OCI-LY1 (cell line): ENCODE measurements at regions not wholly inside any gene's neighbourhood (a gene's known extent, or its start where the extent isn't known, plus 50 kb on each side); places are given as distances from the start of the nearest gene placed in this dataset.

Experiments used
- H2AFZ ChIP-seq: fragments of 200-600 bp; sonication (generic), shearing (Covaris generic); 2 replicates; pipeline ENCODE4 v1.6.0; 2014; ENCODE audit warnings: antibody characterized with exemption, mild to moderate bottlenecking, low read length
- H3F3A ChIP-seq: fragments of 200-600 bp; sonication (generic), shearing (Covaris generic); 2 replicates; pipeline ENCODE4 v1.6.0; 2014; ENCODE audit warnings: mild to moderate bottlenecking, antibody characterized with exemption, low read length, moderate library complexity; ENCODE audit not compliant: insufficient read depth
- H3K27ac ChIP-seq: fragments of 200-600 bp; sonication (generic); 2 replicates; pipeline ENCODE4 v1.5.1; 2014; ENCODE audit warnings: low read length, mixed run types, mild to moderate bottlenecking, low read depth; ENCODE audit not compliant: poor library complexity, severe bottlenecking
- H3K27me3 ChIP-seq: fragments of 200-600 bp; sonication (generic); 2 replicates; pipeline ENCODE4 v1.6.0; 2014; ENCODE audit warnings: antibody characterized with exemption, mild to moderate bottlenecking, low read length, moderate library complexity; ENCODE audit not compliant: insufficient read depth
- H3K36me3 ChIP-seq: fragments of 200-600 bp; sonication (generic); 2 replicates; pipeline ENCODE4 v1.6.1; 2014; ENCODE audit warnings: mild to moderate bottlenecking, antibody characterized with exemption, low read length, moderate library complexity, mixed read lengths; ENCODE audit not compliant: insufficient read depth
- H3K4me1 ChIP-seq: fragments of 200-600 bp; sonication (generic); 2 replicates; pipeline ENCODE4 v1.5.1; 2014; ENCODE audit warnings: mild to moderate bottlenecking, low read length, moderate library complexity; ENCODE audit not compliant: insufficient read depth, severe bottlenecking
- H3K4me2 ChIP-seq: fragments of 200-600 bp; sonication (generic), shearing (Covaris generic); 2 replicates; pipeline ENCODE4 v1.6.1; 2014; ENCODE audit warnings: low read length
- H3K4me3 ChIP-seq: fragments of 200-600 bp; sonication (generic); 2 replicates; pipeline ENCODE4 v1.5.1; 2014; ENCODE audit warnings: low read length, low read depth, mild to moderate bottlenecking, mixed read lengths; ENCODE audit not compliant: poor library complexity, severe bottlenecking
- H3K79me2 ChIP-seq: fragments of 200-600 bp; shearing (Covaris generic); 2 replicates; pipeline ENCODE4 v1.6.1; 2016; ENCODE audit warnings: mixed run types, low read length, mixed read lengths; ENCODE audit not compliant: insufficient read depth
- H3K9ac ChIP-seq: fragments of 200-600 bp; sonication (generic), shearing (Covaris generic); 2 replicates; pipeline ENCODE4 v1.6.1; 2014; ENCODE audit warnings: mild to moderate bottlenecking, low read length, mixed read lengths
- H3K9me2 ChIP-seq: fragments of 200-600 bp; sonication (generic), shearing (Covaris generic); 2 replicates; pipeline ENCODE4 v1.6.1; 2014; ENCODE audit warnings: low read depth, mild to moderate bottlenecking, low read length, mixed read lengths
- H3K9me3 ChIP-seq: fragments of 200-600 bp; shearing (Covaris generic); 2 replicates; pipeline ENCODE4 v1.6.1; 2014; ENCODE audit warnings: low read length, mixed read lengths
- H4K20me1 ChIP-seq: fragments of 200-600 bp; sonication (generic), shearing (Covaris generic); 2 replicates; pipeline ENCODE4 v1.6.0; 2016; ENCODE audit warnings: mild to moderate bottlenecking, low read length; ENCODE audit not compliant: insufficient read depth
- EZH2 ChIP-seq: fragments of 200-600 bp; sonication (generic), shearing (Covaris generic); IDR thresholded peaks from 2 replicates; pipeline ENCODE4 v1.8.0; 2017; ENCODE audit warnings: borderline replicate concordance, mixed run types, mild to moderate bottlenecking, antibody characterized with exemption, low read length, moderate library complexity, mixed read lengths
- TF ChIP-seq, protein P1 (sequence below): fragments of 200-600 bp; sonication (generic), shearing (Covaris generic); IDR thresholded peaks from 2 replicates; pipeline ENCODE4 v1.5.1; 2017; ENCODE audit warnings: mild to moderate bottlenecking, antibody characterized with exemption, low read length, moderate library complexity, mixed read lengths

DNA sequence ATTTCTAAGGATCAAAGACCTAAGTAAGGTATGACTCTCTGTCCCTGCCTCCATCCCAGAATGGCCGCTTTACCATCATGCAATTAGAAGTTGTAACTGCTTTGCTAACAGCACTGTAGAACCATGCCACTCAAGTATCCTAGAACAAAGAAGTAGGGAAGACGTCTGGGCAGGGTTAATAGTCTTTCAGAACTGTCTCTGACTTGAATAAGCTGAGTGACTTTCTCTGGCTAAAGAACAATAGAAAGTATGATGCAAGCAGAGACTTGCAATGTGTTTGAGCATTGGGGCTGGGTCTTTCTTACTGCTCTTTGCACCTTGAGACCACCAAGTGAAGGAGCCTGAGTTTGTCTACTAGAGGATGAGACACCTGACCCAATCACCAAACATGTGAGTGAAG lies 279.6 kb upstream of the JAG1 start:
- Histone ChIP-seq H3K36me3 (no peaks in the 10 kb centered on the region), H3K4me3 (no peak overlapping the region), H3K27me3 (no peaks in the 10 kb centered on the region), H3K79me2 (no peaks in the 10 kb centered on the region), H3K9me2 (no peaks in the 10 kb centered on the region), H3K9me3 (no peaks in the 10 kb centered on the region), H3K27ac (no peak overlapping the region), H3K4me2 (no peak overlapping the region), H3K4me1 (no peaks in the 10 kb centered on the region), H2AFZ (no peak overlapping the region), H3F3A (no peaks in the 10 kb centered on the region), H3K9ac (no peak overlapping the region), H4K20me1 (no peaks in the 10 kb centered on the region)
- no peak for TF ChIP-seq EZH2
- TF ChIP-seq, protein P1, sequence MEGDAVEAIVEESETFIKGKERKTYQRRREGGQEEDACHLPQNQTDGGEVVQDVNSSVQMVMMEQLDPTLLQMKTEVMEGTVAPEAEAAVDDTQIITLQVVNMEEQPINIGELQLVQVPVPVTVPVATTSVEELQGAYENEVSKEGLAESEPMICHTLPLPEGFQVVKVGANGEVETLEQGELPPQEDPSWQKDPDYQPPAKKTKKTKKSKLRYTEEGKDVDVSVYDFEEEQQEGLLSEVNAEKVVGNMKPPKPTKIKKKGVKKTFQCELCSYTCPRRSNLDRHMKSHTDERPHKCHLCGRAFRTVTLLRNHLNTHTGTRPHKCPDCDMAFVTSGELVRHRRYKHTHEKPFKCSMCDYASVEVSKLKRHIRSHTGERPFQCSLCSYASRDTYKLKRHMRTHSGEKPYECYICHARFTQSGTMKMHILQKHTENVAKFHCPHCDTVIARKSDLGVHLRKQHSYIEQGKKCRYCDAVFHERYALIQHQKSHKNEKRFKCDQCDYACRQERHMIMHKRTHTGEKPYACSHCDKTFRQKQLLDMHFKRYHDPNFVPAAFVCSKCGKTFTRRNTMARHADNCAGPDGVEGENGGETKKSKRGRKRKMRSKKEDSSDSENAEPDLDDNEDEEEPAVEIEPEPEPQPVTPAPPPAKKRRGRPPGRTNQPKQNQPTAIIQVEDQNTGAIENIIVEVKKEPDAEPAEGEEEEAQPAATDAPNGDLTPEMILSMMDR, result no peak

DNA sequence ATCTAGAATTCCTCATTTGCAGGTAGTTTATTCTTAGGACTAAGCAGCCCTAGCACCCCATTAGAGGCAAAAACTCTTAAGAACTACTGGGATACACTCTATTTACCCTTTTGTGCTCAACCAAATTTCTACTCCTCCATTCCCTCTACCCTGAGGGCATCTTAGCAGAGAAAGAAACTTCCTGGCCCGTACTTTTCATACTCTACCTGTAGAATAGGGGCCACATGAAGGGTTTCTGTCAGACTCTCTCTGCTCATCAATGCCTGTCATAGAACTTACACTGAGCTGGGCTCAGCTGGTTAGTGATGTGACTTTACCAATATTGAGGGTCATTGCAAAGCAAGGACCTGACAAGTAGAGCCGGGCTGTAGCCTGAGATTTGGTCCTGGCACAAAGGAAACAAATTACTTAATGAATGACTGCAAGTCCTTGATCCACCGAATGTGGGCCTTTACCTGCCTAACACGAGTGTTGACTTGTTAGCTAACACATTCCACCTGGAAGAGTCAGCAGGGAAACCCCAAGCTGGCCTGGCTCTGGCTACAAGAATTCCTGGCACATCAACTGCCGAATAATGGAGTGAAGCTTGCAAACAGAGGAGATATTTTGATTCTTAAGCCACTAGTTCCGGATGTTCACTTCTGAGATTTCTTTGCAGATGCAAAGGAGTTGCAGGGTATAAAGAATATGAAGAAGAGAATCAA lies 280.5 kb upstream of the JAG1 start:
- Histone ChIP-seq H3K27me3 (no peaks in the 10 kb centered on the region), H2AFZ (no peak overlapping the region), H3K4me3 (no peak overlapping the region), H3F3A (no peaks in the 10 kb centered on the region), H3K9me2 (no peaks in the 10 kb centered on the region), H4K20me1 (no peaks in the 10 kb centered on the region), H3K9me3 (no peaks in the 10 kb centered on the region), H3K4me2 (no peak overlapping the region), H3K27ac (no peak overlapping the region), H3K79me2 (no peaks in the 10 kb centered on the region), H3K9ac (no peak overlapping the region), H3K36me3 (no peaks in the 10 kb centered on the region), H3K4me1 (no peaks in the 10 kb centered on the region)
- TF ChIP-seq, protein P1, result no peak
- no peak for TF ChIP-seq EZH2

DNA sequence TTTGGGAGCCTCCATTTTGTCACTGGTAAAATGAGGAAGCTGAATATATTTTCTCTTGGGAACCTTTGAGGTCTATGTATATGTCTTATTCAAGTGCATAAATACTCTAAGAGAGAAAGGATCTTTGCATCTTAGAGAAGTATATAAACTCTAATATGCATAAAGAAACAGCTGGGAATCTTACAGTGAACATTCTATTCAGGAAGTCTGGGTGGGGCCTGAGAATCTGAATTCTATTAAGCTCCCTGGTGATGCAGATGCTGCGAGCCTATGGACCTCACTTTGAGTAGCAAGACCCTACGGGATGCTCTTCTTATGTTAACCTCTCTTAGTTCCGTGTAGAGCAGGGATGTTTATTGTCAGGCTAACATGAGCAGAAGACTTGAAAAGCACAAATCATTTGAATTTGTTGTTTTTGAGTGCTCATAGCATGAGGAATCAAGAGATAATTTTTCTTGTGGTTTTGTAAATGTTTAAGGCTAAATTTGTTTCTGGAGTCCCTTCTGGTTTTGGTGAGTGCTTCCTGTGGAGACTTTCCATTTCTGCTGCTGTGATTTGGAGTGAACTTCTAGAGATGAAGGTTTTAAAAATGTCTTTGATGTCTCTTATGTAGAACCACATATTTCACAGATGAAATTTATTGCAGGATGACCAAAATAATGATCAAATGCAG lies 281.2 kb upstream of the JAG1 start:
- Histone ChIP-seq H3K9ac (no peak overlapping the region), H3K4me1 (no peaks in the 10 kb centered on the region), H3K27me3 (no peaks in the 10 kb centered on the region), H2AFZ (no peak overlapping the region), H3K36me3 (no peaks in the 10 kb centered on the region), H3K4me3 (no peak overlapping the region), H3F3A (no peaks in the 10 kb centered on the region), H3K27ac (no peak overlapping the region), H3K9me2 (no peaks in the 10 kb centered on the region), H3K4me2 (no peak overlapping the region), H3K9me3 (no peaks in the 10 kb centered on the region), H3K79me2 (no peaks in the 10 kb centered on the region), H4K20me1 (no peaks in the 10 kb centered on the region)
- no peak for TF ChIP-seq EZH2
- TF ChIP-seq, protein P1, result no peak
